ENCODE measurements at regions not wholly inside any gene's neighbourhood (a gene's known extent, or its start where the extent isn't known, plus 50 kb on each side); places are given as distances from the start of the nearest gene placed in this dataset.

DNA sequence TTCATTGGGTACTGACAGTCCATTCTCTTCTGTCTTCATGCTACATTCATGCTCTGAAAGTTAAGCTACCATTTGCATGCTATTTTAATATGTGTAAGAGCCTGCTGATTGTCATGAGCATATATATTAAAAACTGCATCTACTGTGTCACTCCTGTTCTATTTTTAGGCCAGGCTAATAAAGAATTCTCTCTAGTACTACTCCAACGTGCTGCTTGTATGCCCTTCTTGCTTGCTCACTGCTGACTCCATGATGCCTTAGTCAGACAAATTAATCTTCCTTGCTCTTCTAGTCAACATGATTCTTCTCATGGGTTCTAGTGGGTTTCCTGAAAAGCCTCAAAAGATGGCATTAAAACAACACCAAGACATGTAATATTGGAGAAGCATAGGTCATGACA is 1600.1 kb downstream of the DPP10 start:
- ChIA-PET POLR2A (no interaction called here), CTCF (no interaction called here)
- Histone ChIP-seq H3K4me3 (ENCODE audit: low read depth, low read length) (no peak overlapping the region), H3K4me1 (ENCODE audit: control insufficient read depth, insufficient read depth, low read length) (no peaks in the 10 kb centered on the region), H3K9me3 (ENCODE audit: control insufficient read depth, insufficient read depth, low read depth, low read length) (no peaks in the 10 kb centered on the region), H3K36me3 (ENCODE audit: control insufficient read depth in 2 of 2, insufficient read depth in 1 of 2, low read length in 2 of 2) (no peaks in the 10 kb centered on the region), H3K27ac (ENCODE audit: extremely low read depth, low read depth, low read length) (no peak overlapping the region)
- TF ChIP-seq, protein P1, sequence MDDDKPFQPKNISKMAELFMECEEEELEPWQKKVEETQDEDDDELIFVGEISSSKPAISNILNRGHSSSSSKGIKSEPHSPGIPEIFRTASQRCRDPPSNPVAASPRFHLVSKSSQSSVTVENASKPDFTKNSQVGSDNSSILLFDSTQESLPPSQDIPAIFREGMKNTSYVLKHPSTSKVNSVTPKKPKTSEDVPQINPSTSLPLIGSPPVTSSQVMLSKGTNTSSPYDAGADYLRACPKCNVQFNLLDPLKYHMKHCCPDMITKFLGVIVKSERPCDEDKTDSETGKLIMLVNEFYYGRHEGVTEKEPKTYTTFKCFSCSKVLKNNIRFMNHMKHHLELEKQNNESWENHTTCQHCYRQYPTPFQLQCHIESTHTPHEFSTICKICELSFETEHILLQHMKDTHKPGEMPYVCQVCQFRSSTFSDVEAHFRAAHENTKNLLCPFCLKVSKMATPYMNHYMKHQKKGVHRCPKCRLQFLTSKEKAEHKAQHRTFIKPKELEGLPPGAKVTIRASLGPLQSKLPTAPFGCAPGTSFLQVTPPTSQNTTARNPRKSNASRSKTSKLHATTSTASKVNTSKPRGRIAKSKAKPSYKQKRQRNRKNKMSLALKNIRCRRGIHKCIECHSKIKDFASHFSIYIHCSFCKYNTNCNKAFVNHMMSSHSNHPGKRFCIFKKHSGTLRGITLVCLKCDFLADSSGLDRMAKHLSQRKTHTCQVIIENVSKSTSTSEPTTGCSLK (tag by site-specific recombination; IDR thresholded peaks at IDR 0.05): no peak
- TF ChIP-seq, protein P2, sequence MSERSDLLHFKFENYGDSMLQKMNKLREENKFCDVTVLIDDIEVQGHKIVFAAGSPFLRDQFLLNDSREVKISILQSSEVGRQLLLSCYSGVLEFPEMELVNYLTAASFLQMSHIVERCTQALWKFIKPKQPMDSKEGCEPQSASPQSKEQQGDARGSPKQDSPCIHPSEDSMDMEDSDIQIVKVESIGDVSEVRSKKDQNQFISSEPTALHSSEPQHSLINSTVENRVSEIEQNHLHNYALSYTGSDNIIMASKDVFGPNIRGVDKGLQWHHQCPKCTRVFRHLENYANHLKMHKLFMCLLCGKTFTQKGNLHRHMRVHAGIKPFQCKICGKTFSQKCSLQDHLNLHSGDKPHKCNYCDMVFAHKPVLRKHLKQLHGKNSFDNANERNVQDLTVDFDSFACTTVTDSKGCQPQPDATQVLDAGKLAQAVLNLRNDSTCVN (tag by site-specific recombination; optimal IDR thresholded peaks at IDR 0.05): no peak
- TF ChIP-seq ZNF239 (tag by site-specific recombination; IDR thresholded peaks at IDR 0.05): no peak
- TF ChIP-seq ZNF416 (tag by site-specific recombination; IDR thresholded peaks at IDR 0.05): no peak
- no peak for TF ChIP-seq ZNF169 (tag by site-specific recombination; IDR thresholded peaks at IDR 0.05)
- TF ChIP-seq ZNF426 (tag by site-specific recombination; IDR thresholded peaks at IDR 0.05): no peak
- TF ChIP-seq, protein P3, sequence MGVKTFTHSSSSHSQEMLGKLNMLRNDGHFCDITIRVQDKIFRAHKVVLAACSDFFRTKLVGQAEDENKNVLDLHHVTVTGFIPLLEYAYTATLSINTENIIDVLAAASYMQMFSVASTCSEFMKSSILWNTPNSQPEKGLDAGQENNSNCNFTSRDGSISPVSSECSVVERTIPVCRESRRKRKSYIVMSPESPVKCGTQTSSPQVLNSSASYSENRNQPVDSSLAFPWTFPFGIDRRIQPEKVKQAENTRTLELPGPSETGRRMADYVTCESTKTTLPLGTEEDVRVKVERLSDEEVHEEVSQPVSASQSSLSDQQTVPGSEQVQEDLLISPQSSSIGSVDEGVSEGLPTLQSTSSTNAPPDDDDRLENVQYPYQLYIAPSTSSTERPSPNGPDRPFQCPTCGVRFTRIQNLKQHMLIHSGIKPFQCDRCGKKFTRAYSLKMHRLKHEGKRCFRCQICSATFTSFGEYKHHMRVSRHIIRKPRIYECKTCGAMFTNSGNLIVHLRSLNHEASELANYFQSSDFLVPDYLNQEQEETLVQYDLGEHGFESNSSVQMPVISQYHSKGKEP (tag by site-specific recombination; IDR thresholded peaks at IDR 0.05): no peak
- no peak for TF ChIP-seq KLF7 (tag by site-specific recombination; IDR thresholded peaks at IDR 0.05; ENCODE audit: borderline replicate concordance)
- TF ChIP-seq ZNF211 (tag by site-specific recombination; IDR thresholded peaks at IDR 0.05; ENCODE audit: low read depth): no peak
- TF ChIP-seq ZNF174 (tag by site-specific recombination; IDR thresholded peaks at IDR 0.05): no peak
- TF ChIP-seq ZNF585B (tag by site-specific recombination; IDR thresholded peaks at IDR 0.05): no peak
- TF ChIP-seq, protein P4, sequence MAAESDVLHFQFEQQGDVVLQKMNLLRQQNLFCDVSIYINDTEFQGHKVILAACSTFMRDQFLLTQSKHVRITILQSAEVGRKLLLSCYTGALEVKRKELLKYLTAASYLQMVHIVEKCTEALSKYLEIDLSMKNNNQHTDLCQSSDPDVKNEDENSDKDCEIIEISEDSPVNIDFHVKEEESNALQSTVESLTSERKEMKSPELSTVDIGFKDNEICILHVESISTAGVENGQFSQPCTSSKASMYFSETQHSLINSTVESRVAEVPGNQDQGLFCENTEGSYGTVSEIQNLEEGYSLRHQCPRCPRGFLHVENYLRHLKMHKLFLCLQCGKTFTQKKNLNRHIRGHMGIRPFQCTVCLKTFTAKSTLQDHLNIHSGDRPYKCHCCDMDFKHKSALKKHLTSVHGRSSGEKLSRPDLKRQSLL (tag by site-specific recombination; IDR thresholded peaks at IDR 0.05): no peak

DNA sequence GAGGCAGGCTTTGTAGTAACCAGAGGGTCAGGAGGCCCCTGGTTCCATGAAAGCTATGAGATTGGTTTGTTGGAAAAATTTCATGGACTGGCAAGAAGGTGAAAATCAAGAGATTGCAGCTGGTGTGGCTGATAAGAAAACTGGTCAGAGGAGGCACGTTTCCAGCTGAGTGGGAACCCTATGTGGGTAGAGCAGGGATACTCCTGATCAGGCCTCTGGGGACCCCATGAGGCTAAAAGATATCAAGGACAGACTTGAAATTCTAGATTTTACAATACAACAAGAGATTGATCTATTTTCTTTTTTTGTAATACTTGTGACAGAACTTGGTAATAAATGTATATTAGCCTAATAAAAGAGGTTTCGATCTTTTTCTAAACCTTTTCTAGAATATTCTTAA is 1615.1 kb downstream of the DPP10 start:
- no peak overlapping the region for H3K4me3 ChIP-seq (ENCODE audit: low read depth, low read length)
- H3K4me1 ChIP-seq (ENCODE audit: control insufficient read depth, insufficient read depth, low read length): no peaks in the 10 kb centered on the region
- H3K36me3 ChIP-seq (ENCODE audit: control insufficient read depth in 2 of 2, insufficient read depth in 1 of 2, low read length in 2 of 2): no peaks in the 10 kb centered on the region
- H3K9me3 ChIP-seq (ENCODE audit: control insufficient read depth, insufficient read depth, low read depth, low read length): no peaks in the 10 kb centered on the region
- CTCF ChIA-PET: no interaction called here
- H3K27ac ChIP-seq (ENCODE audit: extremely low read depth, low read depth, low read length): no peak overlapping the region
- TF ChIP-seq ZNF48 (tag by site-specific recombination; IDR thresholded peaks at IDR 0.05) (no peak), ZNF843 (tag by site-specific recombination; IDR thresholded peaks at IDR 0.05) (no peak), ZNF114 (tag by site-specific recombination; IDR thresholded peaks at IDR 0.05) (no peak), WT1 (tag by site-specific recombination; IDR thresholded peaks at IDR 0.05) (no peak), ZNF792 (tag by site-specific recombination; IDR thresholded peaks at IDR 0.05) (no peak), ZNF138 (tag by site-specific recombination; IDR thresholded peaks at IDR 0.05; ENCODE audit: borderline replicate concordance) (no peak), ZNF155 (tag by site-specific recombination; IDR thresholded peaks at IDR 0.05) (no peak), ZNF292 (tag by site-specific recombination; IDR thresholded peaks at IDR 0.05; ENCODE audit: borderline replicate concordance, low read depth) (no peak), ZNF629 (tag by site-specific recombination; IDR thresholded peaks at IDR 0.05) (no peak), ZNF423 (tag by site-specific recombination; IDR thresholded peaks at IDR 0.05) (no peak), MYNN (tag by site-specific recombination; IDR thresholded peaks at IDR 0.05; ENCODE audit: borderline replicate concordance) (no peak)
- TF ChIP-seq, protein P5, sequence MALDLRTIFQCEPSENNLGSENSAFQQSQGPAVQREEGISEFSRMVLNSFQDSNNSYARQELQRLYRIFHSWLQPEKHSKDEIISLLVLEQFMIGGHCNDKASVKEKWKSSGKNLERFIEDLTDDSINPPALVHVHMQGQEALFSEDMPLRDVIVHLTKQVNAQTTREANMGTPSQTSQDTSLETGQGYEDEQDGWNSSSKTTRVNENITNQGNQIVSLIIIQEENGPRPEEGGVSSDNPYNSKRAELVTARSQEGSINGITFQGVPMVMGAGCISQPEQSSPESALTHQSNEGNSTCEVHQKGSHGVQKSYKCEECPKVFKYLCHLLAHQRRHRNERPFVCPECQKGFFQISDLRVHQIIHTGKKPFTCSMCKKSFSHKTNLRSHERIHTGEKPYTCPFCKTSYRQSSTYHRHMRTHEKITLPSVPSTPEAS (tag by site-specific recombination; IDR thresholded peaks at IDR 0.05): no peak
- POLR2A ChIA-PET: no interaction called here

Measured in HEK293 (cell line).